MG63 (cell line): ENCODE measurements at regions not wholly inside any gene's neighbourhood (a gene's known extent, or its start where the extent isn't known, plus 50 kb on each side); places are given as distances from the start of the nearest gene placed in this dataset.
"Not testable (repeated sequence)": the region's sequence is repeated elsewhere in the genome, so short reads cannot be mapped to it uniquely, and the experiment has no call there.

Source experiments
- DNase-seq: peaks from one replicate; pipeline ENCODE4 v3.0.0-alpha.2; 2020
- H3K27me3 ChIP-seq: fragments of 250-450 bp; sonication (Bioruptor Pico); 2 replicates; pipeline ENCODE4 v1.5.1; 2020; ENCODE audit warnings: mild to moderate bottlenecking, moderate library complexity
- H3K36me3 ChIP-seq: fragments of 250-450 bp; sonication (Bioruptor Pico); 2 replicates; pipeline ENCODE4 v1.5.1; 2020; ENCODE audit warnings: mild to moderate bottlenecking, moderate library complexity
- H3K4me3 ChIP-seq: fragments of 250-450 bp; sonication (Bioruptor Pico); 2 replicates; pipeline ENCODE4 v1.5.1; 2020; ENCODE audit warnings: mild to moderate bottlenecking, moderate library complexity
- H3K9me3 ChIP-seq: fragments of 250-450 bp; sonication (Bioruptor Pico); 2 replicates; pipeline ENCODE4 v1.5.1; 2020; ENCODE audit warnings: mild to moderate bottlenecking, moderate library complexity

DNA sequence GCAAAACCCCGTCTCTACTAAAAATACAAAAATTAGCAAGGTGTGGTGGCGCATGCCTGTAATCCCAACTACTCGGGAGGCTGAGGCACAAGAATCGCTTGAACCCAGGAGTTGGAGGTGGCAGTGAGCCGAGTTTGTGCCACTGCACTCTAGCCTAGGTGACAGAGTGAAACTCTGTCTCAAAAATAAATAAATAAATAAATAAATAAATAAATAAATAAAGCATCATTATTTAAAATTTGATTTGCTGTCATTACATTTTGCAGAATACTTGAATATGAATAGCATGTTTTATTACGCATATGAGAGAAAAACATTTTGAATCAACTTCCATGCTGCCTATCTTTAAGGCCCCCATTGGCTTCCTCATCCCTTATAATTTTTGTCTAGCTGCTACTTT is 53.4 kb upstream of the MED14 start:
- not testable (repeated sequence) for H3K4me3 ChIP-seq, H3K36me3 ChIP-seq, H3K9me3 ChIP-seq, DNase-seq, H3K27me3 ChIP-seq

DNA sequence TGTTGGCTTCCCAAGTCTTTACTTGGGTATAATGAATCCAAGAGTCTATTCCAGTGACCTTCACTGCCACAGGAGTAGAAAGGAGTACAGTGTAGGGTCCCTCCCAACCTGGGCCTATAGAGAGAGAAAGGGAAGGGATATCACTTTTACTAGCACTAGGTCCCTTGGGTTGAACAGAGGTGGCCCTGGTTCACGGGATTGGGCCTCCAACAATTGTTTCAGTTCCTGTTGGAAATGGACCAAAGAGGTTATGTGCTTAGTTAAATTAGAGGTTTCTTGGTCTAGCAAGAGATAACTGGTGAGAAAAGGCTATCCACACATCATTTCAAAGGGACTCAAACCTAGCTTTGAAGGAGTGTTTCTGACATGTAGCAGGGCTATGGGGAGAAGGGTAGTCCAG is 57.1 kb upstream of the MED14 start:
- Histone ChIP-seq H3K9me3 (no peaks in the 10 kb centered on the region), H3K4me3 (no peak overlapping the region), H3K27me3 (no peaks in the 10 kb centered on the region), H3K36me3 (no peaks in the 10 kb centered on the region)
- no peak for DNase-seq

DNA sequence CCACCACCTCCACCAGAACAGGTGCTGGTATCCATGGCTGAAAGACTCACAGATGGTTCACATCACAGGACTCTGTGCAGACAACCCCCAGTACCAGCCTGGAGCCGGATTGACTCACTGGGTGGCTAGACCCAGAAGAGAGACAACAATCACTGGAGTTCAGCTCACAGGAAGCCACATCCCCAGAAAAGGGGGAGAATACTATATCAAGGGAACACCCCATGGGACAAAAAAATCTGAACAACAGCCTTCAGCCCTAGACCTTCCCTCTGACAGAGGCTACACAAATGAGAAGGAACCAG is 59.4 kb upstream of the MED14 start:
- not testable (repeated sequence) for DNase-seq, H3K36me3 ChIP-seq, H3K4me3 ChIP-seq, H3K9me3 ChIP-seq, H3K27me3 ChIP-seq

DNA sequence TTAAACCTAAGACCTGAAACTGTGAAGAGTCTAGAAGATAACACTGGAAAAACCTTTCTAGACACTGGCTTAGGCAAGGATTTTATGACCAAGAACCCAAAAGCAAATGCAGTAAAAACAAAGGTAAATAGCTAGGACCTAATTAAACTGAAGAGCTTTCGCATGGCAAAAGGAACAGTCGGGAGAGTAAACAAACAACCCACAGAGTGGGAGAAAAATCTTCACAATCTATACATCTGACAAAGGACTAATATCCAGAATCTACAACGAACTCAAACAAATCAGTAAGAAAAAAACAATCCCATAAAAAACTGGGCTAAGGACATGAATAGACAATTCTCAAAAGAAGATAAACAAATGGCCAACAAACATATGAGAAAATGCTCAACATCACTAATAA is 64.4 kb upstream of the MED14 start:
- DNase-seq, H3K27me3 ChIP-seq, H3K9me3 ChIP-seq, H3K4me3 ChIP-seq, H3K36me3 ChIP-seq: not testable (repeated sequence)

DNA sequence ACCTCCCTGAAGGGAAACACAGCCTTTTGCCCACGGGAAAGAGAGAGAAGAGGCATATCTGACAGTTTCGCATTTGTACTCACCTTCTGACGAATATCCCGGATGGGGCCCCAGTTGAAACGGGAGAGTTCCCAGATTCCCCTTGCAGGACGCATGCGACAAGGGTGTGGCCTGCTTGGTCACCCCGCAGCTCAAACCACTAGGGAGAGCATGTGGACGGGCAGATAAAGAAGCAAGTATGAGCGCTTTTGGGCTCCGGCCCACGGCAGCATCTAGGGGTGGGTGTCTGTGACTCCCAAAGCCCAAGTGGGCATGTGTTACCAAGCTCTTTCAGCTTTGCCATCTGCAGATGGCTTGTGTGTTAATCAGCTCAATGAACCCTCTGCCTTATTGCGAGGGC is 70.1 kb upstream of the MED14 start:
- Histone ChIP-seq H3K27me3 (no peaks in the 10 kb centered on the region), H3K9me3 (no peaks in the 10 kb centered on the region), H3K4me3 (no peak overlapping the region), H3K36me3 (no peaks in the 10 kb centered on the region)
- DNase-seq = no peak

DNA sequence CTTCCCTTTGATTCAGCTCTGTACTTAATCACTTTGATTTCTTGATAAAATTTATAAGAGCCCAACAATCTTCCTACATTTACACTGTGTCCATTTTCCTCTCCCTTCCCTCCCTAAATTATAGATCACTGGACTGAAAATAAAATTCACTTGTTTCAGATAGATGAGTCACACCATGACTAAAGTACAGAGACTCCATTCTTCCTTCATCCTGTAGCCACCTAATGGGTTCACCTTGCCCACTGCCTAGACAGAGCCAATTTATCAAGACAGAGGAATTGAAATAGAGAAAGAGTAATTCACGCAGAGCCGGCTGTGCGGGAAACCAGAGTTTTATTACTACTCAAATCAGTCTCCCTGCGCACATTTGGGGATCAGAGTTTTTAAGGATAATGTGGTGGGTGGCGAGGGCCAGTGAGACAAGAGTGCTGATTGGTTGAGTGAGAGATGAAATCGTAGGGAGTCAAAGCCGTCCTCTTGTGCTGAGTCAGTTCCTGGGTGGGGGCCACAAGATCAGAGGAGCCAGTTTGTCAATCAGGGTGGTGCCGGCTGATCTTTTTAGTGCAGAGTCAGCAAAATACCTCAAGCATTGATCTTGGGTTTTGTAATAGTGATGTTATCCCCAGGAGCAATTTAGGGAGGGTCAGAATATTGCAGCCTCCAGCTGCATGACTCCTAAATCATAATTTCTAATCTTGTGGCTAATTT is 71.3 kb upstream of the MED14 start:
- H3K9me3 ChIP-seq = no peaks in the 10 kb centered on the region
- H3K27me3 ChIP-seq = no peaks in the 10 kb centered on the region
- no peaks in the 10 kb centered on the region for H3K36me3 ChIP-seq
- H3K4me3 ChIP-seq = no peak overlapping the region
- DNase-seq = no peak

DNA sequence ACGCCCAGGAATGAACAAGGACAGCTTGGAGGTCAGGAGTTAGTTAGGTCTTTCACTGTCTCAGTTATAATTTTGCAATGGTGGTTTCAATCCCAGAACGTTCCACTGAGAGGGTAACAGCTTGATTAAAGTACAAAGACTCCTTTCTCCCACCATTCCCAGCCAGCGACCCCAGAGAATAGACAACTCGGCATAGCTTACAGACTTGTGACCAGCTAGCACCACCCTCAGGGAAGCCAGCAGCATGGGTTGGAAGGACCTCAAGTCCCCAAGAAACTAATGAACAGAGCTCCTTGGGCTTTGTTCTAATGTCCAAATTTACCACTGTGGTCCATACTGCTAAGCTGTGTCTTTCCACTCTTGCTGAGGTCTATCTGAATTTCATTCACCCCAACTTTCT is 72.0 kb upstream of the MED14 start:
- DNase-seq = no peak
- no peak overlapping the region for H3K4me3 ChIP-seq
- H3K27me3 ChIP-seq = no peaks in the 10 kb centered on the region
- no peaks in the 10 kb centered on the region for H3K9me3 ChIP-seq
- no peaks in the 10 kb centered on the region for H3K36me3 ChIP-seq

DNA sequence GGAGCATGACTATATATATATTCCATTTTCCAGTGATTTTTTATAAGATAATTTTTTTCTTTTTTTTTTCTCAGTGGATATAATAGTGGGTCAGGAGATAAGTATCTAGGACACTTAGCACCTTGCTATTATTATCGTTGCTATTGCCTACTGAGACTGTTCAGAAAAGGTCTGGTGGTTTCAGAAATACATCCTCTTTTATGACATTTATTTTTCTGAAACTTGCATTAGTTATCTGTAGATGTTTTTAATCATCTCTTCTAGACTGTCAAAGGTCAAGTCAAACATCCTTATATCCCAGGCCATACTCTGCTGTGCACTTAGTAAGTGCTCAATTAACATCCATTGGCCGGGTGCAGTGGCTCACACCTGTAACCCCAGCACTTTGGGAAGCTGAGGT is 72.9 kb upstream of the MED14 start:
- Histone ChIP-seq H3K27me3 (no peaks in the 10 kb centered on the region), H3K4me3 (no peak overlapping the region), H3K9me3 (no peaks in the 10 kb centered on the region), H3K36me3 (no peaks in the 10 kb centered on the region)
- DNase-seq = no peak

DNA sequence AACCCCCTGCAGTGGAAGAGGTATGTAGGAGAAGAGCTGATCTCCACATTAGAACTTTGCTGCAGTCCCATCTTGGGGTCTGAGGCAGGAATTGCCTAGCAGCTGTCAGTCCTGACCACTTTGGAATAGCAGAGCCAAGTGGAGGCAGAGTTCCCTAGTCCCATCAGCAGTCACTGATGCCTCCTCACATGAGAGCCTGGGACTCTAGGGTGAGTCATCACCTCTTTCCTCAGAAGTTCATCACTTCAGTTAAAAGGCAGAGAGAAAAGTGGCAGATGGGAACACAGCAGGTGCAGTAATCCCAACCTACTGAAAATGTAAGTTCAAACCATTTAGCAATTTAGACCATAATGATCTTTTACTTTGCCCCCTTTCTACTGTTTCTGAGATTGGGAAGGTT is 73.9 kb upstream of the MED14 start:
- no peaks in the 10 kb centered on the region for H3K36me3 ChIP-seq
- H3K9me3 ChIP-seq = no peaks in the 10 kb centered on the region
- no peak for DNase-seq
- no peak overlapping the region for H3K4me3 ChIP-seq
- no peaks in the 10 kb centered on the region for H3K27me3 ChIP-seq

DNA sequence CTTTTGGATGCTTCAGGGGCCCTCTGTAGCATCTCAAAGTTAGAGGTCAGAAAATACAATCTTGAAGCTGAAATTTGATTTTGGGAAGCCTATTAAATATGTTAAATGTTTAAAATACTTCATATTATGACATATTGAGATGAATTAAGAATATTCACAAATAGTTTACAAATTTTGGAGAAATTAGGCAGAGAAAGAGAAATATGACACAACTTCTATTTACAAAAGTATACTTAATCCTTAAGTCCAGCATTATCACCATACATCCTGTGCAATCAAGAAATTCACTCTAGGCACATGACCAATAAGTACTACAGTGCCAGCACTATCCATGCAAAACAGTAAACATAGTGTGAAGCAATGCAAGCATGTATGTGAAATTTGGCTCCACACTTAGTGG is 79.7 kb upstream of the MED14 start:
- H3K27me3 ChIP-seq, H3K9me3 ChIP-seq, H3K36me3 ChIP-seq, DNase-seq, H3K4me3 ChIP-seq: not testable (repeated sequence)

DNA sequence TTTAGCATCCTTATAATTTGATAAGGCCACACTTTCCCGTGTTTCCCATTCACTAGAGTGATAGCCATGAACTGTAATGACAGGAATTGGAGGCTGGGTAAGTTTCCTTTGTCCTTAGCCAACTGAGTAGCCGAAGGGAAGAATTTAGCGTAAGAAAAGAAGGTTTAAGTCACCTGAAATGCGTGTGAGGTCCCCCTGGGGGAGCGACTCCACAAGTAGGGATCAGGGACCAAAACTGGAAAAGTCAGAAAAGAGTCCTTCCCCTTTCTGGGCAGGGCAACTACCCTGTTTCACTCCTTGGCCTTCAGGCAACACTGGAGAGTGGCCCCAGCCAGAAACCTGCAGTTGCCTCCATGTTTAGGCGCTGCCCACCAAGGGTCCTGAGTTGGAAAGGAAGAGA is 81.6 kb upstream of the MED14 start:
- Histone ChIP-seq H3K9me3 (no peaks in the 10 kb centered on the region), H3K4me3 (no peak overlapping the region), H3K36me3 (no peaks in the 10 kb centered on the region), H3K27me3 (no peaks in the 10 kb centered on the region)
- DNase-seq = no peak

DNA sequence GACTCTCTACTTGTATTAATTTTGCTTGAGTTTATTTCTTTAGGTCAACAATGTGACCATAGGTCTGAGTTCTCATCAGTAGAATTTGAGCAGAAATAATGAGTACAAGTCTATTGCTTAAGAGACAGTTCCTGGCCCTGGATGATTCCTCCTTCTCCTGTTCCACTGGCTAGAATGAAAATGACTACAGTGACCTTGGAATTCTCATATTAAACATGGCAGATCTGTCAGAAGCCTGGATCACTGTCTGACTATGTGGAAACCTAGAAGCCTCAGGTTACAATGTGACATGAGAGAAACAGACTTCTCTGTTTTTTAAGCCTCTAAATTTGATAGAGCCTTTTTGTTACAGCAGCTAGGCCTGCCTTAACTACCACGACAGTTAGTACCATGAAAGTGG is 82.9 kb upstream of the MED14 start:
- H3K36me3 ChIP-seq = no peaks in the 10 kb centered on the region
- DNase-seq = no peak
- H3K4me3 ChIP-seq = no peak overlapping the region
- no peaks in the 10 kb centered on the region for H3K9me3 ChIP-seq
- no peaks in the 10 kb centered on the region for H3K27me3 ChIP-seq

DNA sequence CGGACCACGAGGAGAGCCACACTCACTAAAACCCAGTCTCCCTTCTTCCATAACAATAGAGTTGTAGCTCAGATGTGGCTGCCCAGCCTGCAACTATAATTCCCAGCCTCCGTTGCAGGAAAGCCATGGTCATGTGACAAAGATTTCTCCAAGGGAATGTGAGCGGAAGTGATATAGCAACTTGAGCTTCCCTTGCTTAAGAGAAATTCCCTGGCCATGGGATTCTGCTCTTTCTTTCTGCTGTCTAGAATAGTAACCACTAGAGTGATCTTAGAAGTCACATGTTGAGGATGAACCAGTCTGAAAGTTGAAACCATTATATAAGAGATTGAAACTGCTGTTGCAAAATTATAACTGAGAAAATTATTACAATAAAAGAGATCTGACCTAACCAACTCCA is 86.4 kb upstream of the MED14 start:
- H3K36me3 ChIP-seq = no peaks in the 10 kb centered on the region
- no peaks in the 10 kb centered on the region for H3K27me3 ChIP-seq
- H3K9me3 ChIP-seq = no peaks in the 10 kb centered on the region
- no peak overlapping the region for H3K4me3 ChIP-seq
- DNase-seq = no peak

DNA sequence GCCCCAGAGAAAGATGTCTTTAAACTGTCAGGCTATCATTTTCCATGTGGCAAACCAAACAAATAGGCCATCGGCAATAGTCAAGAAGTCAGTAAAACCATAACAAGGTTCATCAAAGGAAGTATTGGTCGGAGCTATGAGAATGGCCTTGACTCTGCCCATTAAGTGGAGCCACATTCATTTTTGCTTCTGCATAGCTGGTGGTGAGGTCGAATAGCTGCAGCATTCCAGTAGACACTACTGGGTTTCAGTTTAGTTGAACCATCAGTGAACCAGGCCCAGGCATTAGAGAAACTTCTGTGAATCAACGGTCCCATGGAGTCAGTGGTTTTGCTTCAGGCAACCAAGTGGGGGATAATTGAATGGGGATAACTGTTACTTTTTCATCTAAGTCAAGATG is 92.0 kb upstream of the MED14 start:
- no peaks in the 10 kb centered on the region for H3K27me3 ChIP-seq
- no peak overlapping the region for H3K4me3 ChIP-seq
- no peaks in the 10 kb centered on the region for H3K36me3 ChIP-seq
- no peaks in the 10 kb centered on the region for H3K9me3 ChIP-seq
- no peak for DNase-seq

DNA sequence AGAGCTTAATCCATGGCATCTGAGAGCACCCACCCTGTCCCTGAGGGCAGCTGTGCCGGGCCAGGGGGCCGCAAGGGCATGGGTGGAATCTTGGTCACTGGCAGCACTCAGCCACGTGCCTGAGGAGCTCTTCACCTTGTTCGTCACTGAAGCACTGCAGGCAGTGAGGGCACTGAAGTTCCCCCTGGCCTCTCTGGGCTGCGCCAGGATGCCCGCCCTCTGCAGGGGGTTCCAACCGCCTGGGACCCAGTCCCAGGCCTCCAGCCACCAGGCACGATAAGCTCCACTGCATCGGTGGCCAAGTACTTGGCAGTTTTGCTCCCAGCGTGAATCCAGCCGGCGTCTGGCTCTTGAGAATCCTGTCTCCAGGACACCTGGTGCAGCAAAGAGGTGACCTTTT is 96.4 kb upstream of the MED14 start:
- Histone ChIP-seq H3K9me3 (no peaks in the 10 kb centered on the region), H3K27me3 (no peaks in the 10 kb centered on the region), H3K4me3 (no peak overlapping the region), H3K36me3 (no peaks in the 10 kb centered on the region)
- DNase-seq = no peak

DNA sequence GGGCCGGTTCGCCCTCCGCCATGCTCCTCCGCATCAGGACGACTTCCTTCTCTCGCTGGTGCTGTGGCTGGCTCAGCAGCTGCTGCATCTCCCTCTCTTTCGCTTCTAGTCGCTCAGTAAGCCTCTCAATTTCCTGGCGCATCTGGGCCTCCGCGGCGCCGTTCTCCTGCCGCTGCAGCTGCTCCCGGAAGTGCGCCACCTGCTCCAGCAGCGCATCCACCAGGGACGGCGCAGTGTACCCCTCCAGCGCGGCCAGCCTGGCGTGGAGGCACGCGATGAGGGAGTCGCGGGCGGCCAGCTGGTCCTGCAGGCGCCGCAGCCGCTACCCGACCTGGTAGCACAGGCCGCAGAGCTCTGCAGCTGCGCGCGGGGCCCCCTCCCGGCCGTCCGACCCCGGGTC is 97.4 kb upstream of the MED14 start:
- Histone ChIP-seq H3K36me3 (no peaks in the 10 kb centered on the region), H3K9me3 (no peaks in the 10 kb centered on the region), H3K4me3 (no peak overlapping the region), H3K27me3 (no peaks in the 10 kb centered on the region)
- no peak for DNase-seq

DNA sequence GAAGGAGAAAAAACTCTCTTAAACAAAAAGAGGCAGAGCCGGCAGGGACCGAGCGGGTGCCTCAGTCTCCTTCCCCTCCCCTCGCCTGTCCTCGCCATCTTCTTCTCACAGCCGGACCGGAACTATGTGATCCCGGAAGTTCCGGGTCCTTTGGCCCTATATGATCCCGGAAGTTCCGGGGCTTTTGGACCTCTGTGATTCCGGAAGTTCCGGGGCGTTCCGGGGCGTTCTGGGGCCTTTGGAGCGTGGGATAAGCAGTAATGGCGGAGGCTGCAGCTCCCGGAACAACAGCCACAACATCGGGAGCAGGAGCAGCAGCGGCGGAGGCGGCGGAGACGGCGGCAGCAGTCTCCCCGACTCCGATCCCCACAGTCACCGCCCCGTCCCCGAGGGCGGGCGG is 98.9 kb upstream of the MED14 start:
- no peaks in the 10 kb centered on the region for H3K36me3 ChIP-seq
- H3K27me3 ChIP-seq = no peaks in the 10 kb centered on the region
- no peaks in the 10 kb centered on the region for H3K9me3 ChIP-seq
- DNase-seq = no peak
- no peak overlapping the region for H3K4me3 ChIP-seq

DNA sequence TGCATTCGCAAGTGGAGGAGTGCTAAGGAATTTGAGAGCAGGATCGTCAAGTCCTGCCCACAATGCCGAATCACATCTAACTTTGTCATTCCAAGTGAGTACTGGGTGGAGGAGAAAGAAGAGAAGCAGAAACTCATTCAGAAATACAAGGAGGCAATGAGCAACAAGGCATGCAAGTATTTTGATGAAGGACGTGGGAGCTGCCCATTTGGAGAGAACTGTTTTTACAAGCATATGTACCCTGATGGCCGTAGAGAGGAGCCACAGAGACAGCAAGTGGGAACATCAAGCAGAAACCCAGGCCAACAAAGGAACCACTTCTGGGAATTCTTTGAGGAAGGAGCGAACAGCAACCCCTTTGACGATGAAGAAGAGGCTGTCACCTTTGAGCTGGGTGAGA is 100.2 kb upstream of the MED14 start:
- Histone ChIP-seq H3K27me3 (no peaks in the 10 kb centered on the region), H3K4me3 (no peak overlapping the region), H3K9me3 (no peaks in the 10 kb centered on the region), H3K36me3 (no peaks in the 10 kb centered on the region)
- DNase-seq = no peak

DNA sequence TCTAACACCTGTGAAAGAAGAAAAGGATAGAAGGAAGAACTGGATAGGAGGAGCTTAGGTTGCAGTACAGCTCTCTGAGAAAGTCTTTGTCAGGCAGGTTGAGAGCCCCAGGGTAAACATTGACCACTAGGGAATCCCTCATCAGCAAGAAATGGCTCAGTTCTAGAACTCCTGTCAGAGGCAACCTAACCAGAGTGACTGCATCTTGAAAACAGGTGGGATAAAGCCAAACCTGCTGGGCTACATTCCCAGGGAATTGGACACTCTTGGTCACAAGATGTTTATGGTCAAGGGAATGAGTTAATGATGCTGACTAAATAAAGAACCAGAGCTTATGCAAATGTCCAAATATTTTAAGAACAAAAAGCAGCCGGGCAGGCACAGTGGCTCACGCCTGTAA is 108.3 kb upstream of the MED14 start:
- Histone ChIP-seq H3K36me3 (no peaks in the 10 kb centered on the region), H3K9me3 (peaks cover 3% of the 10 kb centered on the region; the same call in 1 of the 2 replicates), H3K4me3 (no peak overlapping the region), H3K27me3 (no peaks in the 10 kb centered on the region)
- no peak for DNase-seq
